Activated T-cell treated with anti-CD3 and anti-CD28 coated beads, Interleukin-2, amount 50 U/mL, for 4 hours (primary cell): ENCODE measurements at regions not wholly inside any gene's neighbourhood (a gene's known extent, or its start where the extent isn't known, plus 50 kb on each side); places are given as distances from the start of the nearest gene placed in this dataset.

ENCODE experiments used
- ATAC-seq, 2 donors: fragments of 200-7000 bp; cut with Tn5 transposase; one replicate each; pipeline ENCODE4 v1.10.0; 2021
- DNase-seq: peaks from one replicate; pipeline ENCODE4 v3.0.0-alpha.2; 2020
- H3K27me3 Mint-ChIP-seq: one replicate; pipeline ENCODE4 v1.8.0; 2021; ENCODE audit warnings: low read depth, mixed read lengths
- H3K36me3 Mint-ChIP-seq: one replicate; pipeline ENCODE4 v1.8.0; 2022; ENCODE audit warnings: mixed read lengths; ENCODE audit not compliant: insufficient read depth
- H3K4me1 Mint-ChIP-seq: one replicate; pipeline ENCODE4 v1.8.0; 2021; ENCODE audit warnings: low read depth, mixed read lengths
- H3K4me3 Mint-ChIP-seq: one replicate; pipeline ENCODE4 v1.8.0; 2021; ENCODE audit warnings: mild to moderate bottlenecking, moderate library complexity, mixed read lengths
- H3K9me3 Mint-ChIP-seq: one replicate; pipeline ENCODE4 v1.8.0; 2021; ENCODE audit warnings: mixed read lengths

DNA sequence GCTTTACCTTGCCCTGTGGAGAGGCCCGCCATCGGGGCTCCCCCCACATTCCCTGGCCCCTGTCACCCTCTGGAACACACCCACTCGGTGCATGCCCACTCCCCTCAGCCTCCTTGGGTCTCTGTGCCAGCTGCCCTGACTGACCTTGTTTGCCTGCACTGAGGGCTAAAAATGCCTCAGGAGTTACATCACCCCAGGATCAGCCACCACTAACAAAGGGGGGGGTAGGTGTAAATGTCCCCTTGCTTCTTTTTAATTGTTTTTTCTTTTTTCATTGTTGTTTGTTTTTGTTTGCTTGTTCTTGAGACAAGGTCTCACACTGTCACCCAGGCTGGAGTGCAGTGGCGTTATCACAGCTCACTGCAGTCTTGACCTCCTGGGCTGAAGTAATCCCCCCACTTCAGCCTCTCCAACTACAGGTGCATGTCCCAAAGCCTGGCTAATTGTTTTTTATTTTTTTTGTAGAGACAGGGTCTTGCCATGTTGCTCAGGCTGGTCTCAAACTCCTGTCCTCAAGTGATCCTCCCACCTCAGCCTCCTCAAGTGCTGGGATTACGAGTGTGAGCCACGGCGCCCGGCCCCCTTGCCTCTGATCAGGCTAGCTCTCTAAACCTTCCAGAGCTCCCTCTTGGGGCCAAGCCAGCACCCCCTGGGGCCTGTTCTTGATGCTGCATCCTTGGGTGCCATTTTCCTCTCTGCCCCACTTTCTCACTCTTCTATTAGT is 297.1 kb downstream of the UQCRFS1 start:
- Mint-ChIP-seq H3K9me3 (no peaks in the 10 kb centered on the region), H3K36me3 (no peaks in the 10 kb centered on the region), H3K4me3 (no peak overlapping the region), H3K4me1 (no peaks in the 10 kb centered on the region), H3K27me3 (peaks cover 8% of the 10 kb centered on the region)
- ATAC-seq, result no peak
- DNase-seq, result no peak

DNA sequence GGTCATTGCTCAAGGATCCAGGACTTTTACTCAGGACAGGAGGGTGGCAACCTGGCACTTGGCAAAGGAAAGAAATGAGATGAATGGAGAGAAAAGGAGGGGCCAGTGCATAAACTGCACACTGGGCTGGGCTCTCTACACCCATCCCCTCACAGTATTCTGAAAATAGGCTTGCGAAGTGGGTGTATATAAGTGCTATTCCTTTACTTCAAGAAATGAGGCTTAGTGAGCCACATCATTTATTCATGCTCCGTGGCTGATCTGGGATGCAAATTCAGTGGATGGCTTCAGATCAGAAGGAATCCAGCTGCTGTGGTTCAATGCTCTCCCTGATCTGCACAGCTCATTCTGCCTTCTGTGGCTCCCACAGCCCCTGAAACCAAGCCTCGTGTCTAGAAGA is 297.7 kb downstream of the UQCRFS1 start:
- no peak for DNase-seq
- Mint-ChIP-seq H3K9me3 (no peaks in the 10 kb centered on the region), H3K36me3 (no peaks in the 10 kb centered on the region), H3K4me3 (no peak overlapping the region), H3K4me1 (no peaks in the 10 kb centered on the region), H3K27me3 (peaks cover 8% of the 10 kb centered on the region)
- no peak for ATAC-seq

DNA sequence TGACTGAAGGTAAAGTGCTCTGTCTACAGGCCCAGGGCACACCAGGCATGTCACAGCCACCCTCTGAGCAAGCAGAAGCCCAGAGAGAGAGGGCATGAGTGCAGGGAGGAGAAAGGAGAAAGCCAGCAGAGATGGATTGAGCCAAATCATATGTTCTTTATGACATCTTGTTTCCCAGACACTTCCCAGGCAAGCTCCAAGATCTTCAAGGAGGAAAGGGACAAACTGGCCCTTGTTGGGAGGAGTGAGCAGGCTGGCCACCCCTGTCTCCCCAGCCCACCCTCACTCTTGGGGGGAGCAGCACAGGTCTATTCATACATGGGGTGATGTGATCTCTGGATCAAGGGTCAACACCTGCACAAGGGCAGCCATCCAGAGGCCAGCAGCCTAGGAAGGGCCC is 298.8 kb downstream of the UQCRFS1 start:
- no peak for ATAC-seq
- no peaks in the 10 kb centered on the region for H3K4me1 Mint-ChIP-seq
- no peaks in the 10 kb centered on the region for H3K9me3 Mint-ChIP-seq
- no peak overlapping the region for H3K4me3 Mint-ChIP-seq
- peaks cover 8% of the 10 kb centered on the region for H3K27me3 Mint-ChIP-seq
- DNase-seq, result no peak
- H3K36me3 Mint-ChIP-seq, result no peaks in the 10 kb centered on the region

DNA sequence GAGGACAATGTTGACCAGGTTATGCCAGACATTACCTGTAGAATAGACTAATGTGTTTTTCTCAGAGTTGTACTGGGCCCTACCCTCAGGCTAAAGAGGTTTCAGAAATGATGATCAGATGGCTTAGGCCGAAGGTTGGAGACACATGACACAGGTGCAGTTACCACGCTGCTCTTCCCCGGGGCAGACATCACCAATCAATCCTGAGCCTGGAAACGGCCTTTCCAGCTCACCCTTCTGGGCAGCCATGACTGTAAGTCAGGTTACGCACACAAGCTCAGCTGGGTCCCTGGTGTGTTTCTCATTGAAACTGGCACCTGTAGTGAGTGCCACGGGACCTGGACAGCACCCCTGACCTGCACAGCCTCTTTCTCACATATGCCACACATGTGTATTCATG is 299.3 kb downstream of the UQCRFS1 start:
- ATAC-seq, result no peak

DNA sequence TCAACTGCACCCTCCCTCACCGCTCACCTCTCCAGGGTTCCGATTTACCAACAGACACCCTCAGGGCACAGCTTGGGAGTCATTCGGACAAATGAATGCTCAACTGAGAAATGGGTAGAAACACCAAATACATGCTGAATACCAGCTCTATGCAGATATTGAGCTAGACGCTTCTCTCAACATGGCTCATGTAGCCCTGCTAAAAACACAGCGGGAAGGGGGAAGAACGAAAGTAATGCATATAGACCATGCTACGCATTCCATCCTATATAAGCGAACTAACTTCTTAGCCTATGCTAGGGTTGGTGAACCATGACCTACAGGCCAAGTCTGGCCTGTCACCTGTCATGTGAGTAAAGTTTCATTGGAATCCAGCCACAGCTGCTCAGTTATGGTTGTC is 304.0 kb downstream of the UQCRFS1 start:
- no peak for ATAC-seq
- Mint-ChIP-seq H3K36me3 (no peaks in the 10 kb centered on the region), H3K4me3 (no peak overlapping the region), H3K9me3 (no peaks in the 10 kb centered on the region), H3K27me3 (peaks cover 3% of the 10 kb centered on the region), H3K4me1 (no peaks in the 10 kb centered on the region)
- no peak for DNase-seq

More for the DNA sequence above, 299.3 kb downstream of the UQCRFS1 start:
- Mint-ChIP-seq H3K9me3 (no peaks in the 10 kb centered on the region), H3K4me1 (no peaks in the 10 kb centered on the region), H3K36me3 (no peaks in the 10 kb centered on the region), H3K27me3 (peaks cover 6% of the 10 kb centered on the region), H3K4me3 (no peak overlapping the region)
- DNase-seq, result no peak

DNA sequence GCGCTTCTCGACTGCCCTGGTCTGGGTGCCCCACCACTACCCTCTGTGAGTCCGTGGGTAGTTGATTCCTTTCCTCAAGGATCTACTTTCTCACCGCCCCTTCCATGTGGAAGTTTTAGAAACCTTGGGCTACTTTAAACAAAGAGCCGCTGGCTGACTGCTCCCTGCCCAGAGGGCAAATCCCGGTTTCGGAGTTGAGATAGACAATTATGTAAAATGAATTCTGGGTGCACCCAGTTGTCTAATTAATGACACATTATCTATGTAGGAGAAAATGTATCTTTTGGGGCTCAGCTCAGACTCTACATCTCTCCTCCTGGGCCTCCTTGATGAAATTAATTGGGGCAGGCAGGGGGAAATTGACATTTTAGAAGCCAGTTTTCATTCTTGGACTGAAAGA is 305.4 kb downstream of the UQCRFS1 start:
- Mint-ChIP-seq H3K36me3 (no peaks in the 10 kb centered on the region), H3K4me3 (no peak overlapping the region), H3K27me3 (peaks cover 3% of the 10 kb centered on the region), H3K4me1 (no peaks in the 10 kb centered on the region), H3K9me3 (no peaks in the 10 kb centered on the region)
- no peak for ATAC-seq
- DNase-seq, result no peak

DNA sequence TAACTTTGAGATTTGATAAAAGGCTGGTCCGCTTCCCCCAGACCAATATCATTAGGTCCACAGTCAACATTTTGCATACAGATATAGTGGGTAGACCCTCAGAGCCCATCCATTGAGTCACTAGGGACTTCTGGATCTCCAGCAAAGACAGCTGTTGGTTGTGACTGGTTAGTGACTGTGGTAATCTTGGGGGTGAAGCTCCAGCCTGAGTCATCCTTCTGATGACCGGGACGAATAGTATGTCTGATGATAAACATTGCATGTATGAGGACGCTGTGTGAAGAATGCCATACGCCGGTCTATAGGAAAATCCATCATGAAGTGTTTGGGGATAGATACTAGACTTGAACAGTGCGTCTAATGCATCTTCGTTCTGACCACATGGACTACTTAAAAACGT is 307.0 kb downstream of the UQCRFS1 start:
- DNase-seq (no peak), ATAC-seq (no peak)
- H3K27me3 Mint-ChIP-seq, result no peaks in the 10 kb centered on the region
- no peaks in the 10 kb centered on the region for H3K36me3 Mint-ChIP-seq
- H3K9me3 Mint-ChIP-seq, result no peaks in the 10 kb centered on the region
- H3K4me3 Mint-ChIP-seq, result no peak overlapping the region
- H3K4me1 Mint-ChIP-seq, result no peaks in the 10 kb centered on the region

DNA sequence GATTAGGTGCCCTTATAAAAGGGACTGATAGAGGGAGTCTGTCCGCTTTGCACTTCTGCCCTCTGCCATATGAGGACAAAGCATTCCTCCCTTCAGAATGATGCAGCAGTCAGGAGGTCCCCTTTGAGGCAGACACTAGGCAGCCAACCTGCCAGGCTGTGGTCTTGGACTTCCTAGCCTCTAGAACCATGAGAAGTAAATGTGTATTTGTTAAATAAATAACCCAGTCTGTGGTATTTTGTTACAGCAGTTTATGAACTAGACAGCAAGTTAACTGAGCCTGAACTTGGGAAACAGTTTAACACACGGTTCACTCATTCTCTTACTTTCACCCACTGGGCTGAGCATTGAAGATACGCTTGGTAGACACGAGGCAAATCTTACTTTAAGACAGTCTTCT is 313.2 kb downstream of the UQCRFS1 start:
- DNase-seq, result no peak
- Mint-ChIP-seq H3K9me3 (no peaks in the 10 kb centered on the region), H3K4me3 (no peak overlapping the region), H3K4me1 (no peaks in the 10 kb centered on the region), H3K36me3 (no peaks in the 10 kb centered on the region), H3K27me3 (no peaks in the 10 kb centered on the region)
- ATAC-seq, result no peak

DNA sequence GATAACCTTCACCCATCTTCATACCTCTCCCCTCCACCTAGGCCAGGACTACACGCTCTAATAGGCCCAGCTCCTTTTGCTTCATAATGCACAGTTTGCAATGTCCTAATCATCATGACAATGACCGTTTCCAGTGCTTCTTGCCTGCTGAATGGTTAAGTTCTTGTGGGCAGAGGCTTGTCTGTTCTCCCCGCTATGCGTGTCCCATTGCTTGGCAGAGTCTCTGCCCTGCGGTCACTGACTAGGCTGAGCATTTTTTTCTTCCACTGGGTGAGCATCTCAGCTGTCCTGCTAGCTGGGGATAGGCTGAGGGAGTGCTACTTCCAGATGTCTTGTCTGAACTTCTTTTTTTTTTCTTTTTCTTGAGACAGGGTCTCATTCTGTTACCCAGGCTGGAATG is 314.7 kb downstream of the UQCRFS1 start:
- no peaks in the 10 kb centered on the region for H3K36me3 Mint-ChIP-seq
- DNase-seq (no peak), ATAC-seq (no peak)
- no peaks in the 10 kb centered on the region for H3K9me3 Mint-ChIP-seq
- no peaks in the 10 kb centered on the region for H3K27me3 Mint-ChIP-seq
- H3K4me1 Mint-ChIP-seq, result no peaks in the 10 kb centered on the region
- H3K4me3 Mint-ChIP-seq, result no peak overlapping the region

DNA sequence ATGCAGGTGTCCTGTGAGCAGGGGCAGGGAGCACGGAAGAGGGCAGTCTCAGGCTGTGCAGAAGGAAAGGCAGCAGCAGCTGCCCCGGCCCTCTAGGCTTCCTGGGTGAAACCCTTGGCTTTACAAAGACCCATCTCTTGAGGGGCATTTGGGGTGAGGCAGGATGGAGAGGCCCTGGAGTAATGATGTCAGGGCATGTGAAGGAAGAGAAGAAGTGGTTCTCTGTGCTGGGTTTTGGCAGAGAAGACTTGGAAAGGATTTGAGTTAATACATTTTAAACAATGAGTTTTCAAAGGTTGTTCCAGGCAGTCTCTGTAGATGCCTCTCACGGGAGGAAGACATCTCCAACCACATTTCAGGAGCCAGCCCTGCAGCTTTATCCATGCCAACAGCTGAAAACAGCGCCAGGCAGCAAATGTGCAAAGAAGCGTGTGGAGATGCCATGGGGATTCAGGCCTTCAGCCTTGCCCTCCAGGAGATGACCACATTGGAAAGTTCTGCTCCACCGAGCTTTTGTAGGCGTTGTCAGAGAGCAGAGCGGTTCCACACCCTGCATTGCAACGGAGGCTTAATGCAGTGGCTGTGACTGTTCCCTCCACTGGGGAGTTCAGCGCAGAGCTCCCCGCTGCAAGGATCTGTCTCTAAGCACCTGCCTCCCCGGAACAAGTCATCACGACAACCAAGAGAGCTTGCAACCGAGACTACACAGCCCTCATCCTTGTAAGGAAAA is 322.8 kb downstream of the UQCRFS1 start:
- Mint-ChIP-seq H3K27me3 (no peaks in the 10 kb centered on the region), H3K9me3 (no peaks in the 10 kb centered on the region)

DNA sequence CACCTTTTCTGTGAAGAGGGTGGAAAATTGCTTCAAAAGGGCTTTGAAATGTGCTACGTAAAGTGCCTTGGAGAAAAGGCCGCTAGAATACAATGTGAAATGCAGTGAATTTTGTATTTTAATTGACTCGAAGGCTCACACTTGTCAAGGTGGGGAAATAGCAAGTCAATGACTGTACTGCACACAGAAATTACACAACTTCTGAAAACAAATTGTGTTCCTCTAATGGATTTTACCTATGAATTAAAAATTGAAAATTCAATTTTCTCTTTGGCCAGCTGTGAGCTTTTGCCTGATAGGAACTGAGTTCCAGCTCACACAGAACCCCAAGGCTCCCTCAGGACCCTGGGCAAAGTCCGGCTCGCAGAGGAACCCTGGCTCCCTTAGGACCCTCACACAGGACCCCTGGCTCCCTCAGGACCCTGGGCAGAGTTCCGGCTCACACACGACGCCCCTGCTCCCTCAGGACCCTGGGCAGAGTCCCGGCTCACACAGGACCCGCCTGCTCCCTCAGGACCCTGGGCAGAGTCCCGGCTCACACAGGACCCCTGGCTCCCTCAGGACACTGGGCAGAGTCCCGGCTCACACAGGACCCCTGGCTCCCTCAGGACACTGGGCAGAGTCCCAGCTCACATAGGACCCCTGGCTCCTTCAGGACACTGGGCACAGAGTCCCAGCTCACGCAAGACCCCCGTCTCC is 324.9 kb downstream of the UQCRFS1 start:
- Mint-ChIP-seq H3K4me1 (no peaks in the 10 kb centered on the region), H3K9me3 (no peaks in the 10 kb centered on the region), H3K36me3 (no peaks in the 10 kb centered on the region), H3K4me3 (no peak overlapping the region), H3K27me3 (peaks cover 2% of the 10 kb centered on the region)
- ATAC-seq (no peak), DNase-seq (no peak)

More for the DNA sequence above, 322.8 kb downstream of the UQCRFS1 start:
- Mint-ChIP-seq H3K36me3 (no peaks in the 10 kb centered on the region), H3K4me1 (no peaks in the 10 kb centered on the region), H3K4me3 (no peak overlapping the region)
- DNase-seq (no peak), ATAC-seq (no peak)

DNA sequence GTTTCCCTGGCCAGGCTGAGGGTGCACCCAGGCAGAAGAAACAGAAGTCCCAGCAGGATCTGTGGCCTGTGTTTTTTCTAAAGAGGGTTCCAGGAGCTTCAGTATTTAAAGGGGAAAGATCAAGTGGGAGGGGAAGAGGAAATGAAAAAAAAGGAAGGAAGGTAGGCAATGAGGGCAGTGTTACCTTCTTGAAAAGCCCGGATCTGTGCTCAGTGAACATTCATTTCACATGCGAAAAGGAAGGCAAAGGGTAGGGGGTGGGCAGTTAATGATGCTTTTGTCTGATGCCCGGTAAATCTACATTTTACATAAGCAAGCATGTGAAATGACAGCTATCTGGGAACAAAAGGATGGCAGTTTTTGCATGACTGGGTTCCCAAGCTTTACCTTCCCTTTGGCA is 326.2 kb downstream of the UQCRFS1 start:
- no peaks in the 10 kb centered on the region for H3K4me1 Mint-ChIP-seq
- ATAC-seq, result no peak

DNA sequence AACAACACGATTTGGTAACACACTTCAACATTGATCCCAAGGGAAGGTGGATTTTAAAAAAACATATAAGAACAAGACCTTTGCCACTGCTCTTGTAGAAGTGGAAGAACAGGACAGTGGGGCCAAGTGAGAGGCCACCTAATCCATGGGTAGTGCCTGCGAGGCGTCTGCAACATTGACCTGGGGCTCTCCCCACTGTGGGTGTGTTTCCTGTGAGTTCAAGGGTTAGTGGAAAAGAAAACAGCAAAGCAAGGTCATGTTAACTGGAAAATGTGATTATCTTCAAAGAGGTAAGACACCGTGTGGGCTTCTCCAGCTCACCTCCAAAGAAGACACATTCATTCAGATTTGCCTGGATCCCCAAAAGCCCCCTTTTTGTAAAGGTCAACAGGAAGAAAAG is 327.0 kb downstream of the UQCRFS1 start:
- Mint-ChIP-seq H3K27me3 (peaks cover 5% of the 10 kb centered on the region), H3K4me3 (no peak overlapping the region), H3K9me3 (no peaks in the 10 kb centered on the region), H3K4me1 (no peaks in the 10 kb centered on the region), H3K36me3 (no peaks in the 10 kb centered on the region)
- no peak for DNase-seq
- ATAC-seq, result no peak

More for the DNA sequence above, 326.2 kb downstream of the UQCRFS1 start:
- Mint-ChIP-seq H3K9me3 (no peaks in the 10 kb centered on the region), H3K36me3 (no peaks in the 10 kb centered on the region), H3K27me3 (peaks cover 4% of the 10 kb centered on the region), H3K4me3 (no peak overlapping the region)
- DNase-seq, result no peak

DNA sequence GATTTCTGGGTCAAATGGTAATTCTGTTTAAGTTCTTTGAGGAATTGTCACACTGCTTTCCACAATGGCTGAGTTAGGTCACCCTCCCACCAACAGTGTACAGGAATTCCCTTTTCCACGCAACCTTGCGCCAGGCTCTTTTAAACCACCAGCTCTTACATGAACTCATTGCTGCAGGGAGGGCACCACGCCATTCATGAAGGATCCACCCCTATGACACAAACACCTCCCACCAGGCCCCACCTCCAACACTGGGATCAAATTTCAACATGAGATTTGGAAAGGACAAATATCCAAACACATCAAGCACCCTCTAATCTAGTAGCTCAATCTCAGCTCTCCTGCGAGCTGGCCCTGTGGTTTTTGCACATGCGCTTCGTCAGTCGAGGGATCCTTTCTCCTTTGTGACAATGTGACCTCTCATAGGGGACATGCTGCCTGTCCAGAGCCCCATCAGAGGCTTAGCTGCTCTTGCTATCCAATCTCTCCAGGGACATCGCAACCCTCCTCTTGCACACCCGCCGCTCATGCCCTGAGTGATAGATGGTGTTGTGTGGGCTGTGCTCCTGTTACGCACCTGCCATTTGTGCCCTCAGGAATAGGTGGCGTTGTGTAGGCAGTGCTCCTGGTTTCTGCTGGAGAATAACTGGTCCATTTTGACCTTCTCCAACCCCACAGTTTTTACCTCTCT is 328.0 kb downstream of the UQCRFS1 start:
- no peak overlapping the region for H3K4me3 Mint-ChIP-seq
- H3K9me3 Mint-ChIP-seq, result no peaks in the 10 kb centered on the region
- no peak for ATAC-seq
- DNase-seq, result no peak
- H3K36me3 Mint-ChIP-seq, result no peaks in the 10 kb centered on the region
- H3K4me1 Mint-ChIP-seq, result no peaks in the 10 kb centered on the region
- H3K27me3 Mint-ChIP-seq, result peaks cover 5% of the 10 kb centered on the region
